ENCODE measurements at regions not wholly inside any gene's neighbourhood (a gene's known extent, or its start where the extent isn't known, plus 50 kb on each side); places are given as distances from the start of the nearest gene placed in this dataset.

DNA sequence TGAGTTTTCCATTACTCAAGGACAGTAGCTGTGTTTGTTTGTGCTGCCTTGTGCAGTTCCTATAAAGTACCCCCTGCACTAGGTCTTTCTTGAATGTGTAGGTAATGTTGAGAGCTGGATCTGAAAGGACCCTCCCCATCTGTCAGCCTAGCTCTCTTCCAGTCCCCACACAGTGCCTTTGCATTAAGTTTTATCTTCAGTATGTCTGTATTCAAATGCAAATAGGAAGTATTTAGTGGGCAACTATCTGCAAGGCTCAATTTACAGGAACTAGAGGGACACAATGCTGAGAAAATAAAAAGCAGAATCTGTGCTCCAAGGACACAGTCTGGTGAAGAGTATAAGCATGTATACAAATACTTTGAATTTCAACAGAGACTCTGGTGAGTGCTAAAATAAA, 558.5 kb downstream of the RFC3 start:
- TF ChIP-seq CTCF (IDR thresholded peaks at IDR 0.05), result no peak
- TF ChIP-seq POLR2A (IDR thresholded peaks at IDR 0.05), result no peak
